IMR-90 (cell line): ENCODE measurements at regions not wholly inside any gene's neighbourhood (a gene's known extent, or its start where the extent isn't known, plus 50 kb on each side); places are given as distances from the start of the nearest gene placed in this dataset.

Experiments used
- ATAC-seq: fragments of 200-7000 bp; cut with Tn5 transposase; 2 replicates; pipeline ENCODE4 v1.9.1; 2020; ENCODE audit warnings: low read depth, mild to moderate bottlenecking, moderate library complexity
- BruUV-seq: library from RNA; stranded (reverse); fragments of 400-500 nt; replicated peaks from 2 replicates; lab custom pipeline; 2021; lab: Mats Ljungman, UMichigan
- CTCF ChIA-PET: fragments of 300-600 bp; formaldehyde crosslinking; extraction: SDS; loops from one replicate; lab custom pipeline; 2021; ENCODE audit warnings: antibody characterized with exemption; lab: Yijun Ruan, JAX
- POLR2A ChIA-PET: fragments of 300-600 bp; sonication (Branson Sonifier 250); formaldehyde crosslinking; loops from one replicate; lab custom pipeline; 2022; ENCODE audit warnings: antibody characterized with exemption; ENCODE audit not compliant: unreplicated experiment; lab: Charles Lee
- DNase-seq: peaks from one replicate; pipeline ENCODE4 v3.0.0; 2013
- H2AFZ ChIP-seq: replicated peaks from 2 replicates; pipeline ENCODE3; 2013; ENCODE audit warnings: low read length, mild to moderate bottlenecking; ENCODE audit not compliant: poor library complexity
- H2AK5ac ChIP-seq: 2 replicates; pipeline ENCODE4 v1.6.1; 2013; ENCODE audit warnings: low read depth, low read length, inconsistent platforms
- H2AK9ac ChIP-seq: replicated peaks from 2 replicates; pipeline ENCODE3; 2013; ENCODE audit warnings: mild to moderate bottlenecking, low read depth, low read length, moderate library complexity; ENCODE audit not compliant: poor library complexity
- H2BK120ac ChIP-seq: 2 replicates; pipeline ENCODE4 v1.6.1; 2013; ENCODE audit warnings: low read depth, low read length, inconsistent platforms
- H2BK15ac ChIP-seq: 3 replicates; pipeline ENCODE4 v1.6.1; 2013; ENCODE audit warnings: low read depth, low read length, inconsistent platforms
- H2BK20ac ChIP-seq: 2 replicates; pipeline ENCODE4 v1.6.1; 2013; ENCODE audit warnings: low read depth, mild to moderate bottlenecking, inconsistent platforms, low read length, moderate library complexity
- H2BK5ac ChIP-seq: 2 replicates; pipeline ENCODE4 v1.6.1; 2013; ENCODE audit warnings: mild to moderate bottlenecking, low read depth, low read length, inconsistent platforms; ENCODE audit not compliant: poor library complexity, severe bottlenecking
- H3K14ac ChIP-seq: replicated peaks from 2 replicates; pipeline ENCODE4 v1.6.1; 2013; ENCODE audit warnings: low read depth, low read length, inconsistent platforms
- H3K18ac ChIP-seq: 2 replicates; pipeline ENCODE4 v1.6.1; 2013; ENCODE audit warnings: low read depth, low read length, control low read depth
- H3K23ac ChIP-seq: 2 replicates; pipeline ENCODE4 v1.6.1; 2013; ENCODE audit warnings: low read depth, low read length, inconsistent platforms
- H3K27ac ChIP-seq: 2 replicates; pipeline ENCODE4 v1.5.1; 2013; ENCODE audit warnings: mild to moderate bottlenecking, control low read depth, low read length; ENCODE audit not compliant: insufficient read depth
- H3K27me3 ChIP-seq: 2 replicates; pipeline ENCODE4 v1.6.1; 2013; ENCODE audit warnings: low read length; ENCODE audit not compliant: control insufficient read depth, insufficient read depth
- H3K36me3 ChIP-seq: 2 replicates; pipeline ENCODE4 v1.6.1; 2013; ENCODE audit warnings: low read length, mixed read lengths; ENCODE audit not compliant: control insufficient read depth, insufficient read depth
- H3K4ac ChIP-seq: 2 replicates; pipeline ENCODE4 v1.6.1; 2013; ENCODE audit warnings: low read depth, low read length, inconsistent platforms
- H3K4me1 ChIP-seq: 2 replicates; pipeline ENCODE4 v1.6.1; 2013; ENCODE audit warnings: low read length, mixed read lengths; ENCODE audit not compliant: control insufficient read depth, insufficient read depth
- H3K4me2 ChIP-seq: 2 replicates; pipeline ENCODE4 v1.6.1; 2013; ENCODE audit warnings: low read depth, mild to moderate bottlenecking, control low read depth, low read length, moderate library complexity
- H3K4me3 ChIP-seq: 2 replicates; pipeline ENCODE4 v1.5.1; 2013; ENCODE audit warnings: low read depth, mild to moderate bottlenecking, control low read depth, low read length, moderate library complexity; ENCODE audit not compliant: insufficient read depth
- H3K56ac ChIP-seq: 2 replicates; pipeline ENCODE4 v1.6.1; 2013; ENCODE audit warnings: low read length, inconsistent platforms; ENCODE audit not compliant: insufficient read depth; ENCODE audit errors: extremely low read depth
- H3K79me1 ChIP-seq, 2 experiments: 2 replicates each; pipeline ENCODE4 v1.6.1; 2013; ENCODE audit warnings: low read length in 2 of 2, inconsistent platforms in 1 of 2, low read depth in 1 of 2
- H3K9ac ChIP-seq: 2 replicates; pipeline ENCODE4 v1.6.1; 2013; ENCODE audit warnings: low read depth, low read length, control low read depth
- H3K9me1 ChIP-seq: 2 replicates; pipeline ENCODE4 v1.6.1; 2013; ENCODE audit warnings: low read length, inconsistent platforms; ENCODE audit not compliant: insufficient read depth
- H3K9me3 ChIP-seq: 2 replicates; pipeline ENCODE4 v1.6.1; 2013; ENCODE audit warnings: low read length; ENCODE audit not compliant: control insufficient read depth, insufficient read depth
- H4K20me1 ChIP-seq: 2 replicates; pipeline ENCODE4 v1.6.1; 2013; ENCODE audit warnings: low read length, inconsistent platforms; ENCODE audit not compliant: insufficient read depth
- H4K5ac ChIP-seq: 2 replicates; pipeline ENCODE4 v1.6.1; 2013; ENCODE audit warnings: mild to moderate bottlenecking, low read depth, low read length, control low read depth
- H4K8ac ChIP-seq, 2 experiments: 2 replicates each; pipeline ENCODE4 v1.6.1; 2013; ENCODE audit warnings: low read depth in 2 of 2, low read length in 2 of 2, control low read depth in 1 of 2, inconsistent platforms in 1 of 2
- H4K91ac ChIP-seq: 2 replicates; pipeline ENCODE4 v1.6.1; 2013; ENCODE audit warnings: low read depth, low read length, inconsistent platforms; ENCODE audit not compliant: insufficient read depth
- BHLHE40 ChIP-seq: fragments of 150-350 bp; IDR thresholded peaks from 2 replicates; pipeline ENCODE4 v1.6.1; 2016; ENCODE audit warnings: mild to moderate bottlenecking, low read depth, low read length
- CEBPB ChIP-seq: IDR thresholded peaks from 2 replicates; pipeline ENCODE4 v1.6.1; 2012; ENCODE audit warnings: low read depth, low read length, improper control_type of control experiment
- CHD1 ChIP-seq: IDR thresholded peaks from 2 replicates; pipeline ENCODE4 v1.6.1; 2012; ENCODE audit warnings: low read depth, low read length, improper control_type of control experiment
- CTCF ChIP-seq: conservative IDR thresholded peaks from 2 replicates; pipeline ENCODE4 v1.5.1; 2012; ENCODE audit warnings: mild to moderate bottlenecking, low read depth, low read length, improper control_type of control experiment
- ELK1 ChIP-seq: fragments of 150-350 bp; IDR thresholded peaks from 2 replicates; pipeline ENCODE4 v1.6.1; 2016; ENCODE audit warnings: low read depth, mild to moderate bottlenecking, low read length, moderate library complexity, borderline replicate concordance
- FOS ChIP-seq: fragments of 150-350 bp; IDR thresholded peaks from 2 replicates; pipeline ENCODE4 v1.6.1; 2016; ENCODE audit warnings: low read depth, low read length
- MAFK ChIP-seq: IDR thresholded peaks from 2 replicates; pipeline ENCODE4 v1.6.1; 2012; ENCODE audit warnings: low read depth, low read length, improper control_type of control experiment
- MAZ ChIP-seq: IDR thresholded peaks from 2 replicates; pipeline ENCODE4 v1.6.1; 2012; ENCODE audit warnings: low read depth, mild to moderate bottlenecking, low read length, improper control_type of control experiment, moderate library complexity, borderline replicate concordance
- MXI1 ChIP-seq: IDR thresholded peaks from 2 replicates; pipeline ENCODE4 v1.6.1; 2012; ENCODE audit warnings: low read depth, mild to moderate bottlenecking, low read length, moderate library complexity, borderline replicate concordance
- POLR2A ChIP-seq: IDR thresholded peaks from 2 replicates; pipeline ENCODE4 v1.6.1; 2012; ENCODE audit warnings: mild to moderate bottlenecking, low read depth, low read length
- RAD21 ChIP-seq: IDR thresholded peaks from 2 replicates; pipeline ENCODE4 v1.6.1; 2012; ENCODE audit warnings: low read length, improper control_type of control experiment
- RCOR1 ChIP-seq: IDR thresholded peaks from 2 replicates; pipeline ENCODE4 v1.6.1; 2012; ENCODE audit warnings: mild to moderate bottlenecking, low read length, improper control_type of control experiment; ENCODE audit not compliant: insufficient replicate concordance
- RFX5 ChIP-seq: IDR thresholded peaks from 2 replicates; pipeline ENCODE4 v1.8.0; 2012; ENCODE audit warnings: low read depth, mild to moderate bottlenecking, low read length, moderate library complexity
- SMC3 ChIP-seq: fragments of 150-350 bp; IDR thresholded peaks from 2 replicates; pipeline ENCODE4 v1.6.1; 2016; ENCODE audit warnings: low read depth, mild to moderate bottlenecking, antibody characterized with exemption, low read length, moderate library complexity
- WGBS, 2 experiments: methylation state at CpG; one replicate each; pipeline versions ENCODE4 v1.1.5 to v1.1.7; 2013; ENCODE audit warnings: missing lambda C conversion rate in 2 of 2; ENCODE audit not compliant: insufficient read length in 1 of 2; ENCODE audit errors: extremely low coverage in 2 of 2; 5-methylcytosine and 5-hydroxymethylcytosine counted together
- dilution Hi-C: fragments of 300-500 bp; cut with HindIII; formaldehyde crosslinking; loops from one replicate; pipeline ENCODE4 v1.14.3; 2018; ENCODE audit warnings: low sequenced_read_pairs; ENCODE audit not compliant: unreplicated experiment
- in situ Hi-C: fragments of 300-500 bp; cut with MboI; formaldehyde crosslinking; loops from 3 replicates; pipeline ENCODE4 v1.14.3; 2019; ENCODE audit warnings: low sequenced_read_pairs, inconsistent platforms, mixed read lengths
- intact Hi-C: fragments of 100-400 bp; cut with micrococcal nuclease; formaldehyde crosslinking; loops from 2 replicates; pipeline ENCODE4 v1.10.0; 2022
- TF ChIP-seq, protein P1 (sequence below): fragments of 150-350 bp; IDR thresholded peaks from 2 replicates; pipeline ENCODE4 v1.6.1; 2017; ENCODE audit warnings: mild to moderate bottlenecking, antibody characterized with exemption, low read length, low read depth

GRCh38 chr17:72400863-72401262 lies 280.0 kb downstream of the SOX9 start:
- WGBS, 2 experiments, result no CpG with 5 or more reads among the region's 3 CpGs

More at GRCh38 chr17:72400863-72401262, 280.0 kb downstream of the SOX9 start:
- Histone ChIP-seq H2AK5ac (peak overlapping the region; percentile 7; the same call in 1 of the 2 replicates), H2AK9ac (no peak overlapping the region), H2AFZ (no peak overlapping the region), H3K9me3 (no peaks in the 10 kb centered on the region), H4K91ac (no peak overlapping the region), H3K4me2 (no peak overlapping the region), H3K27me3 (no peaks in the 10 kb centered on the region), H3K9ac (no peak overlapping the region), H3K18ac (no peak overlapping the region), H3K36me3 (0 out of 2 replicates have a peak, but pooled peaks cover 2% of the 10 kb centered on the region), H4K20me1 (no peaks in the 10 kb centered on the region), H3K4ac (peak overlapping the region; percentile 40; the same call in 1 of the 2 replicates), H3K79me1 (peaks cover 3 to 50% of the 10 kb centered on the region in 2 experiments; a peak in 3 of 4 replicates), H2BK20ac (peak overlapping the region; percentile 59; the same call in 1 of the 2 replicates), H3K4me3 (no peak overlapping the region), H4K8ac (no peak overlapping the region), H3K4me1 (peaks cover 11% of the 10 kb centered on the region), H2BK5ac (no peak overlapping the region), H3K27ac (no peak overlapping the region), H2BK15ac (peak overlapping the region; percentile 24; the same call in 1 of the 3 replicates), H3K14ac (peak overlapping the region; percentile 63), H4K5ac (no peak overlapping the region), H3K23ac (no peak overlapping the region), H3K56ac (no peak overlapping the region), H2BK120ac (peak overlapping the region; percentile 11; the same call in 1 of the 2 replicates), H3K9me1 (peaks cover 9% of the 10 kb centered on the region)
- DNase-seq, result peak; percentile 40
- BruUV-seq, result no TSS peak
- CTCF ChIA-PET, result no interaction called here
- intact Hi-C loops, result no loop called here
- ATAC-seq, result no peak
- dilution Hi-C loops, result no loop called here
- POLR2A ChIA-PET, result interaction anchor here (0.7 kb wide), 1 partner anchor 1092 kb away, joined by 4 read pairs; no protein-coding TSS in a partner anchor
- TF ChIP-seq, protein P1, sequence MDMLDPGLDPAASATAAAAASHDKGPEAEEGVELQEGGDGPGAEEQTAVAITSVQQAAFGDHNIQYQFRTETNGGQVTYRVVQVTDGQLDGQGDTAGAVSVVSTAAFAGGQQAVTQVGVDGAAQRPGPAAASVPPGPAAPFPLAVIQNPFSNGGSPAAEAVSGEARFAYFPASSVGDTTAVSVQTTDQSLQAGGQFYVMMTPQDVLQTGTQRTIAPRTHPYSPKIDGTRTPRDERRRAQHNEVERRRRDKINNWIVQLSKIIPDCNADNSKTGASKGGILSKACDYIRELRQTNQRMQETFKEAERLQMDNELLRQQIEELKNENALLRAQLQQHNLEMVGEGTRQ, result no peak
- TF ChIP-seq POLR2A (no peak), CHD1 (no peak), BHLHE40 (no peak), MXI1 (no peak), ELK1 (no peak), CTCF (no peak), RCOR1 (no peak), RAD21 (no peak), SMC3 (no peak), FOS (no peak), MAZ (no peak), MAFK (no peak), RFX5 (no peak), CEBPB (no peak)
- in situ Hi-C loops, result no loop called here
